SKM-1 (cell line): ENCODE measurements at regions not wholly inside any gene's neighbourhood (a gene's known extent, or its start where the extent isn't known, plus 50 kb on each side); places are given as distances from the start of the nearest gene placed in this dataset.

Experiments
- DNase-seq: peaks from one replicate; lab custom pipeline; 2025; ENCODE audit not compliant: unreplicated experiment; lab: John Stamatoyannopoulos, UW

- DNase-seq: no peak
These were observed 94.8 kb upstream of the AFDN start for GRCh38 chr6:167731731-167732422.

- DNase-seq: no peak
These were observed 92.7 kb upstream of the AFDN start for GRCh38 chr6:167733740-167734661.

GRCh38 chr6:167734662-167735083, 92.0 kb upstream of the AFDN start:
- no peak for DNase-seq

- DNase-seq: no peak
These were observed 91.4 kb upstream of the AFDN start for GRCh38 chr6:167735084-167735950.

- DNase-seq: no peak
These were observed 90.8 kb upstream of the AFDN start for GRCh38 chr6:167735951-167736288.

- no peak for DNase-seq
These were observed 90.1 kb upstream of the AFDN start for GRCh38 chr6:167736486-167737204.

- DNase-seq: no peak
These were observed 89.4 kb upstream of the AFDN start for GRCh38 chr6:167737205-167737830.

- no peak for DNase-seq
These were observed 88.3 kb upstream of the AFDN start for GRCh38 chr6:167738386-167738785.

GRCh38 chr6:167739721-167740475, 86.8 kb upstream of the AFDN start:
- no peak for DNase-seq

- no peak for DNase-seq
These were observed 83.9 kb upstream of the AFDN start for GRCh38 chr6:167742719-167743303.

- no peak for DNase-seq
These were observed 81.7 kb upstream of the AFDN start for GRCh38 chr6:167744681-167745669.

GRCh38 chr6:167745670-167746389, 80.9 kb upstream of the AFDN start:
- DNase-seq: no peak

GRCh38 chr6:167746390-167746907, 80.3 kb upstream of the AFDN start:
- DNase-seq: no peak

- DNase-seq: no peak
These were observed 79.7 kb upstream of the AFDN start for GRCh38 chr6:167746975-167747374.

GRCh38 chr6:167747645-167748044, 79.1 kb upstream of the AFDN start:
- DNase-seq: no peak

- DNase-seq: no peak
These were observed 78.7 kb upstream of the AFDN start for GRCh38 chr6:167748046-167748445.
